Superior temporal gyrus (tissue), 1 donor: ENCODE measurements at regions not wholly inside any gene's neighbourhood (a gene's known extent, or its start where the extent isn't known, plus 50 kb on each side); places are given as distances from the start of the nearest gene placed in this dataset.

Source experiments
- DNase-seq: peaks from one replicate; pipeline ENCODE4 v3.0.0-alpha.2; 2016; ENCODE audit errors: extremely low spot score

GRCh38 chr7:35501681-35502080 lies 193.3 kb downstream of the HERPUD2 start:
- no peak for DNase-seq

GRCh38 chr7:35499226-35499625 lies 195.7 kb downstream of the HERPUD2 start:
- no peak for DNase-seq

- no peak for DNase-seq
These were observed 196.5 kb downstream of the HERPUD2 start for GRCh38 chr7:35498416-35498815.

GRCh38 chr7:35495844-35496243 lies 199.1 kb downstream of the HERPUD2 start:
- no peak for DNase-seq

GRCh38 chr7:35495377-35495776 lies 199.6 kb downstream of the HERPUD2 start:
- DNase-seq: no peak

- no peak for DNase-seq
These were observed 200.5 kb downstream of the HERPUD2 start for GRCh38 chr7:35494407-35494806.

GRCh38 chr7:35492451-35493175 lies 202.3 kb downstream of the HERPUD2 start:
- DNase-seq: no peak

GRCh38 chr7:35491233-35491632 lies 203.7 kb downstream of the HERPUD2 start:
- DNase-seq: no peak

GRCh38 chr7:35487841-35488240 lies 207.1 kb downstream of the HERPUD2 start:
- DNase-seq: no peak

GRCh38 chr7:35487402-35487801 lies 207.5 kb downstream of the HERPUD2 start:
- no peak for DNase-seq

GRCh38 chr7:35485436-35485835 lies 209.5 kb downstream of the HERPUD2 start:
- DNase-seq: no peak

- DNase-seq: no peak
These were observed 211.4 kb downstream of the HERPUD2 start for GRCh38 chr7:35483568-35483967.

GRCh38 chr7:35482231-35482630 lies 212.7 kb downstream of the HERPUD2 start:
- DNase-seq: no peak

- DNase-seq: no peak
These were observed 214.1 kb downstream of the HERPUD2 start for GRCh38 chr7:35480806-35481205.

GRCh38 chr7:35477609-35478008 lies 217.3 kb downstream of the HERPUD2 start:
- no peak for DNase-seq

- no peak for DNase-seq
These were observed 220.2 kb upstream of the TBX20 start for GRCh38 chr7:35474100-35474499.

- no peak for DNase-seq
These were observed 214.7 kb upstream of the TBX20 start for GRCh38 chr7:35468606-35469005.

GRCh38 chr7:35467456-35467978 lies 213.6 kb upstream of the TBX20 start:
- DNase-seq: no peak

GRCh38 chr7:35465791-35466336 lies 212.0 kb upstream of the TBX20 start:
- DNase-seq: no peak

- no peak for DNase-seq
These were observed 209.9 kb upstream of the TBX20 start for GRCh38 chr7:35463751-35464150.

GRCh38 chr7:35463176-35463700 lies 209.3 kb upstream of the TBX20 start:
- no peak for DNase-seq

- no peak for DNase-seq
These were observed 200.9 kb upstream of the TBX20 start for GRCh38 chr7:35454575-35455385.
